Endothelial cell of umbilical vein (primary cell): ENCODE measurements at regions not wholly inside any gene's neighbourhood (a gene's known extent, or its start where the extent isn't known, plus 50 kb on each side); places are given as distances from the start of the nearest gene placed in this dataset.

Experiments
- BruUV-seq: library from RNA; stranded (reverse); fragments of 400-500 nt; replicated peaks from 2 replicates; lab custom pipeline; 2021; lab: Mats Ljungman, UMichigan
- CTCF ChIA-PET: fragments of 300-600, 350-600 bp; sonication (Branson Sonifier 250); formaldehyde crosslinking; loops from one replicate; lab custom pipeline; 2021; ENCODE audit warnings: antibody characterized with exemption, inconsistent platforms; lab: Charles Lee
- POLR2A ChIA-PET: fragments of 300-600, 350-600 bp; sonication (Branson Sonifier 250); formaldehyde crosslinking; loops from one replicate; lab custom pipeline; 2021; ENCODE audit warnings: antibody characterized with exemption, inconsistent platforms; lab: Charles Lee
- DNase-seq: peaks from one replicate; pipeline ENCODE4 v3.0.0-alpha.2; 2011; ENCODE audit warnings: low read depth, low spot score
- FAIRE-seq: peaks from 2 replicates; lab custom pipeline; 2011; peaks lifted over from hg19 to GRCh38; lab: Jason Lieb, UNC
- H2AFZ ChIP-seq: 2 replicates; pipeline ENCODE4 v1.6.0; 2012; ENCODE audit warnings: low read depth, low read length, control low read depth, inconsistent platforms
- H3K27ac ChIP-seq: 2 replicates; pipeline ENCODE4 v1.5.1; 2011; ENCODE audit warnings: low read depth, mild to moderate bottlenecking, control low read depth, low read length, moderate library complexity; ENCODE audit not compliant: insufficient read depth
- H3K27me3 ChIP-seq, 2 experiments: 2 replicates each; pipeline versions ENCODE4 v1.6.0 to v1.6.1; 2011; ENCODE audit warnings: low read length in 2 of 2, mixed read lengths in 1 of 2; ENCODE audit not compliant: control insufficient read depth in 2 of 2, insufficient read depth in 2 of 2
- H3K36me3 ChIP-seq, 2 experiments: 2 replicates in 1 of 2; 3 replicates in 1 of 2; pipeline ENCODE4 v1.5.1; 2011; ENCODE audit warnings: low read length in 2 of 2, mild to moderate bottlenecking in 1 of 2, moderate library complexity in 1 of 2; ENCODE audit not compliant: control insufficient read depth in 2 of 2, insufficient read depth in 2 of 2; ENCODE audit errors: extremely low read depth in 1 of 2
- H3K4me1 ChIP-seq: 3 replicates; pipeline ENCODE4 v1.5.1; 2011; ENCODE audit warnings: mild to moderate bottlenecking, low read length; ENCODE audit not compliant: control insufficient read depth, insufficient read depth; ENCODE audit errors: extremely low read depth
- H3K4me2 ChIP-seq: 2 replicates; pipeline ENCODE4 v1.6.1; 2011; ENCODE audit warnings: low read length, control low read depth, mixed read lengths; ENCODE audit not compliant: insufficient read depth
- H3K4me3 ChIP-seq, 3 experiments: fragments of 200-600 bp in 1 of 3; sonication (generic), shearing (Covaris generic) in 1 of 3; replicated peaks in 1 of 3; 2 replicates each; pipeline ENCODE4 v1.5.1; 2011 to 2016; ENCODE audit warnings: control low read depth in 3 of 3, low read length in 3 of 3, mild to moderate bottlenecking in 2 of 3, inconsistent platforms in 1 of 3, low read depth in 1 of 3, moderate library complexity in 1 of 3; ENCODE audit not compliant: insufficient read depth in 1 of 3
- H3K79me2 ChIP-seq: 2 replicates; pipeline ENCODE4 v1.6.0; 2012; ENCODE audit warnings: low read length, inconsistent platforms; ENCODE audit not compliant: control insufficient read depth, insufficient read depth
- H3K9ac ChIP-seq: replicated peaks from 2 replicates; pipeline ENCODE3; 2011; ENCODE audit warnings: low read length, control low read depth; ENCODE audit not compliant: insufficient read depth; ENCODE audit errors: extremely low read depth
- H3K9me1 ChIP-seq: replicated peaks from 3 replicates; pipeline ENCODE4 v1.6.0; 2011; ENCODE audit warnings: mild to moderate bottlenecking, low read length; ENCODE audit not compliant: control insufficient read depth, insufficient read depth; ENCODE audit errors: extremely low read depth
- H3K9me3 ChIP-seq: replicated peaks from 2 replicates; pipeline ENCODE4 v1.5.1; 2012; ENCODE audit warnings: low read length, inconsistent platforms; ENCODE audit not compliant: control insufficient read depth, insufficient read depth
- H4K20me1 ChIP-seq: replicated peaks from 2 replicates; pipeline ENCODE3; 2011; ENCODE audit warnings: mild to moderate bottlenecking, low read length; ENCODE audit not compliant: control insufficient read depth, insufficient read depth; ENCODE audit errors: extremely low read depth
- EZH2 ChIP-seq: IDR thresholded peaks from 2 replicates; pipeline ENCODE4 v1.6.1; 2012; ENCODE audit warnings: borderline replicate concordance, low read depth, mild to moderate bottlenecking, moderate library complexity, low read length, inconsistent platforms; ENCODE audit not compliant: severe bottlenecking
- FOS ChIP-seq: IDR thresholded peaks from 2 replicates; pipeline ENCODE4 v1.6.1; 2011; ENCODE audit warnings: mild to moderate bottlenecking, low read length, moderate library complexity, borderline replicate concordance; ENCODE audit not compliant: insufficient read depth
- GATA2 ChIP-seq: IDR thresholded peaks from 2 replicates; pipeline ENCODE4 v1.7.0; 2011; ENCODE audit warnings: low read depth, mild to moderate bottlenecking, moderate library complexity, mixed read lengths, low read length; ENCODE audit not compliant: insufficient read length, insufficient read depth
- JUN ChIP-seq: IDR thresholded peaks from 2 replicates; pipeline ENCODE4 v1.6.1; 2011; ENCODE audit warnings: borderline replicate concordance, low read depth; ENCODE audit not compliant: insufficient read length, insufficient read depth
- MYC ChIP-seq: IDR thresholded peaks from one replicate; pipeline ENCODE4 v1.6.1; 2011; ENCODE audit warnings: mild to moderate bottlenecking, low read depth, low read length
- POLR2A ChIP-seq: IDR thresholded peaks from 2 replicates; pipeline ENCODE4 v1.6.1; 2012; ENCODE audit warnings: low read depth, mild to moderate bottlenecking, control low read depth, low read length
- POLR2AphosphoS5 ChIP-seq: IDR thresholded peaks from 2 replicates; pipeline ENCODE4 v1.6.1; 2012; ENCODE audit warnings: low read depth, mild to moderate bottlenecking, control low read depth, low read length, moderate library complexity; ENCODE audit not compliant: insufficient read depth
- dilution Hi-C: fragments of 300-500 bp; cut with MboI; formaldehyde crosslinking; loops from one replicate; pipeline ENCODE4 v1.15.0; 2019; ENCODE audit warnings: low sequenced_read_pairs; ENCODE audit not compliant: extremely low pct_ligation_motif_present
- intact Hi-C: fragments of 100-400 bp; cut with micrococcal nuclease; formaldehyde crosslinking; loops from one replicate; pipeline ENCODE4 v1.10.0; 2022
- TF ChIP-seq, protein P1 (sequence below): IDR thresholded peaks from 2 replicates; pipeline ENCODE4 v1.6.1; 2011; ENCODE audit not compliant: insufficient read depth, insufficient read length
- TF ChIP-seq, protein P2 (sequence below), 2 donors: IDR thresholded peaks; 1 replicate in 1 of 2; 2 replicates in 1 of 2; pipeline ENCODE4 v1.5.1; 2011; ENCODE audit warnings: low read length in 2 of 2, mild to moderate bottlenecking in 2 of 2, moderate library complexity in 2 of 2, control low read depth in 1 of 2, inconsistent platforms in 1 of 2, low read depth in 1 of 2; ENCODE audit not compliant: insufficient read depth in 1 of 2; ENCODE audit errors: extremely low read depth in 1 of 2

DNA sequence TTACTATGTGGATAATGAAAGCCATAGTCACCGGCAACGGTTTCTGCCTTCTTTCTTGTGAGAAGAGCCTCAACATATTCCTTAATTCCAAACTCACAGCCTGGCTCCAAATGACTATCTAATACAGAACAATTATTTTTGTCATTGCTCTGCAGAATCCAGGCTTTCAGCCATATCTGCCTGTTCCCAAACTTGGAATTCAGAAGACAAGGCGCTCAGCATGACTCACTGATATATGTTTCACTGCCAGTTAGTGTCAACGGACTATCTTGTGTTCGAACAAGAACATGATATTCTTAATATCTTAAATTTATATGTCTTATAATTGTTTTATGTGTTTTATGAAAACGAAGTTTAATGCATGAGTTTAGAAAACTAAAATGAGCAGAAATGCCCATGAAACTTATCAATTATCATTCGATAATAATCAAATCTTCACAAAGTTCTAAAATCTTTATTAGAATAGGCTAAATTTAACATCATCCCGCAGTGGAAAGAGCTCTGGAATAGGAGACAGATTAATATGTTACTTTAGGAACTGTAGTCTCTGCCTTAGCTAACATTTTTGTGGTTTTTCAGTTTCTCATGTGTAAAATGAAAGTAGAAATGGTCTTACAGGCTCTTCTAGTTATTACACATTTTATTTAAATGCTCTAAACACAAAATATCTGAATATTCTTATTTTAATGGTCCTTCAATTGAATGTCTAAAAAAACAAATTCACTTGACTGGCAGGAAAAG is 669.3 kb upstream of the GJE1 start:
- TF ChIP-seq, protein P1, sequence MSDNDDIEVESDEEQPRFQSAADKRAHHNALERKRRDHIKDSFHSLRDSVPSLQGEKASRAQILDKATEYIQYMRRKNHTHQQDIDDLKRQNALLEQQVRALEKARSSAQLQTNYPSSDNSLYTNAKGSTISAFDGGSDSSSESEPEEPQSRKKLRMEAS: no peak
- TF ChIP-seq POLR2AphosphoS5 (no peak), FOS (no peak), MYC (no peak), POLR2A (no peak), JUN (no peak), EZH2 (no peak), GATA2 (no peak)
- TF ChIP-seq, protein P2, sequence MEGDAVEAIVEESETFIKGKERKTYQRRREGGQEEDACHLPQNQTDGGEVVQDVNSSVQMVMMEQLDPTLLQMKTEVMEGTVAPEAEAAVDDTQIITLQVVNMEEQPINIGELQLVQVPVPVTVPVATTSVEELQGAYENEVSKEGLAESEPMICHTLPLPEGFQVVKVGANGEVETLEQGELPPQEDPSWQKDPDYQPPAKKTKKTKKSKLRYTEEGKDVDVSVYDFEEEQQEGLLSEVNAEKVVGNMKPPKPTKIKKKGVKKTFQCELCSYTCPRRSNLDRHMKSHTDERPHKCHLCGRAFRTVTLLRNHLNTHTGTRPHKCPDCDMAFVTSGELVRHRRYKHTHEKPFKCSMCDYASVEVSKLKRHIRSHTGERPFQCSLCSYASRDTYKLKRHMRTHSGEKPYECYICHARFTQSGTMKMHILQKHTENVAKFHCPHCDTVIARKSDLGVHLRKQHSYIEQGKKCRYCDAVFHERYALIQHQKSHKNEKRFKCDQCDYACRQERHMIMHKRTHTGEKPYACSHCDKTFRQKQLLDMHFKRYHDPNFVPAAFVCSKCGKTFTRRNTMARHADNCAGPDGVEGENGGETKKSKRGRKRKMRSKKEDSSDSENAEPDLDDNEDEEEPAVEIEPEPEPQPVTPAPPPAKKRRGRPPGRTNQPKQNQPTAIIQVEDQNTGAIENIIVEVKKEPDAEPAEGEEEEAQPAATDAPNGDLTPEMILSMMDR (IDR thresholded peaks at IDR 0.05; ENCODE audit: extremely low read depth in 1 of 2, insufficient read depth in 1 of 2, low read depth in 1 of 2, low read length in 2 of 2): no peak
- Histone ChIP-seq H3K4me2 (no peak overlapping the region), H3K27me3 (no peaks in the 10 kb centered on the region), H3K27ac (no peak overlapping the region), H3K36me3 (no peaks in the 10 kb centered on the region), H2AFZ (no peak overlapping the region), H3K79me2 (no peaks in the 10 kb centered on the region), H3K4me3 (no peak overlapping the region), H3K9ac (no peak overlapping the region), H3K9me3 (no peaks in the 10 kb centered on the region), H3K9me1 (no peaks in the 10 kb centered on the region), H3K4me1 (no peaks in the 10 kb centered on the region), H4K20me1 (no peaks in the 10 kb centered on the region)
- intact Hi-C loops: loop anchor here (2.0 kb wide), 1 partner anchor 19 kb away; no protein-coding TSS in a partner anchor
- POLR2A ChIA-PET: no interaction called here
- FAIRE-seq (no peak), DNase-seq (no peak)
- no TSS peak for BruUV-seq
- CTCF ChIA-PET: interaction anchor here (1.5 kb wide), 1 partner anchor 12 kb away, joined by 3 read pairs; no protein-coding TSS in a partner anchor
- dilution Hi-C loops: no loop called here
